Stomach (tissue), 4 donors: ENCODE measurements at regions not wholly inside any gene's neighbourhood (a gene's known extent, or its start where the extent isn't known, plus 50 kb on each side); places are given as distances from the start of the nearest gene placed in this dataset.
A peak's percentile ranks its signal among the peaks of the same experiment; 100 is the strongest.

Source experiments
- EP300 ChIP-seq: sonication (generic); formaldehyde crosslinking; IDR thresholded peaks from one replicate; pipeline ENCODE4 v1.6.1; 2017; ENCODE audit warnings: antibody characterized with exemption
- POLR2A ChIP-seq, 4 donors: fragments of 450-650 bp; IDR thresholded peaks; one replicate each; pipeline ENCODE4 v1.6.1; 2016; ENCODE audit warnings: antibody characterized with exemption in 4 of 4, control low read depth in 2 of 4, mild to moderate bottlenecking in 1 of 4, moderate library complexity in 1 of 4
- POLR2AphosphoS5 ChIP-seq, 3 donors: sonication (generic); formaldehyde crosslinking; IDR thresholded peaks; one replicate each; pipeline ENCODE4 v1.6.1; 2016; ENCODE audit warnings: antibody characterized with exemption in 3 of 3
- TF ChIP-seq, protein P1 (sequence below), 7 experiments: fragments of 450-650 bp in 4 of 7; fragments of 200-600 bp in 3 of 7; sonication (generic) in 3 of 7; IDR thresholded peaks; one replicate each; pipeline ENCODE4 v1.5.1; 2016 to 2019; ENCODE audit warnings: antibody characterized with exemption in 7 of 7, control low read depth in 2 of 7, mild to moderate bottlenecking in 1 of 7

- no peak for TF ChIP-seq POLR2A (IDR thresholded peaks at IDR 0.05)
- no peak for TF ChIP-seq EP300
- TF ChIP-seq, protein P1, sequence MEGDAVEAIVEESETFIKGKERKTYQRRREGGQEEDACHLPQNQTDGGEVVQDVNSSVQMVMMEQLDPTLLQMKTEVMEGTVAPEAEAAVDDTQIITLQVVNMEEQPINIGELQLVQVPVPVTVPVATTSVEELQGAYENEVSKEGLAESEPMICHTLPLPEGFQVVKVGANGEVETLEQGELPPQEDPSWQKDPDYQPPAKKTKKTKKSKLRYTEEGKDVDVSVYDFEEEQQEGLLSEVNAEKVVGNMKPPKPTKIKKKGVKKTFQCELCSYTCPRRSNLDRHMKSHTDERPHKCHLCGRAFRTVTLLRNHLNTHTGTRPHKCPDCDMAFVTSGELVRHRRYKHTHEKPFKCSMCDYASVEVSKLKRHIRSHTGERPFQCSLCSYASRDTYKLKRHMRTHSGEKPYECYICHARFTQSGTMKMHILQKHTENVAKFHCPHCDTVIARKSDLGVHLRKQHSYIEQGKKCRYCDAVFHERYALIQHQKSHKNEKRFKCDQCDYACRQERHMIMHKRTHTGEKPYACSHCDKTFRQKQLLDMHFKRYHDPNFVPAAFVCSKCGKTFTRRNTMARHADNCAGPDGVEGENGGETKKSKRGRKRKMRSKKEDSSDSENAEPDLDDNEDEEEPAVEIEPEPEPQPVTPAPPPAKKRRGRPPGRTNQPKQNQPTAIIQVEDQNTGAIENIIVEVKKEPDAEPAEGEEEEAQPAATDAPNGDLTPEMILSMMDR (IDR thresholded peaks at IDR 0.05), result no peak
- TF ChIP-seq POLR2AphosphoS5 (IDR thresholded peaks at IDR 0.05), result peak in 1 of 3 donors; percentile 33
These were observed 651.5 kb downstream of the TNS3 start for GRCh38 chr7:46930366-46930765.
